GM19099 (cell line): ENCODE measurements at regions not wholly inside any gene's neighbourhood (a gene's known extent, or its start where the extent isn't known, plus 50 kb on each side); places are given as distances from the start of the nearest gene placed in this dataset.
A peak's percentile ranks its signal among the peaks of the same experiment; 100 is the strongest.

Source experiments
- POLR2A ChIP-seq: IDR thresholded peaks from 3 replicates; pipeline ENCODE4 v1.6.1; 2011; ENCODE audit warnings: low read depth; ENCODE audit not compliant: insufficient read length; ENCODE audit errors: extremely low read depth

- no peak for TF ChIP-seq POLR2A
Observed at GRCh38 chr12:92554158-92555073, 148.4 kb upstream of the PLEKHG7 start.

- TF ChIP-seq POLR2A, result peak; percentile 19
Observed at GRCh38 chr12:92553389-92553788, 149.4 kb upstream of the PLEKHG7 start.

- peak; percentile 8 for TF ChIP-seq POLR2A
Observed at GRCh38 chr12:92552412-92553108, 150.2 kb upstream of the PLEKHG7 start.

- peak; percentile 43 for TF ChIP-seq POLR2A
Observed at GRCh38 chr12:92551853-92552397, 150.9 kb upstream of the PLEKHG7 start.

GRCh38 chr12:92551210-92551609 is 151.6 kb upstream of the PLEKHG7 start:
- no peak for TF ChIP-seq POLR2A

GRCh38 chr12:92550661-92551060 is 152.1 kb upstream of the PLEKHG7 start:
- no peak for TF ChIP-seq POLR2A

- no peak for TF ChIP-seq POLR2A
Observed at GRCh38 chr12:92550254-92550653, 152.5 kb upstream of the PLEKHG7 start.

- no peak for TF ChIP-seq POLR2A
Observed at GRCh38 chr12:92549516-92549915, 153.3 kb upstream of the PLEKHG7 start.

GRCh38 chr12:92547906-92548305 is 154.9 kb upstream of the PLEKHG7 start:
- TF ChIP-seq POLR2A, result no peak

- no peak for TF ChIP-seq POLR2A
Observed at GRCh38 chr12:92547420-92547819, 155.4 kb upstream of the PLEKHG7 start.

GRCh38 chr12:92546635-92547348 is 156.0 kb upstream of the PLEKHG7 start:
- peak; percentile 27 for TF ChIP-seq POLR2A

GRCh38 chr12:92546259-92546634 is 156.5 kb upstream of the PLEKHG7 start:
- TF ChIP-seq POLR2A, result no peak

- TF ChIP-seq POLR2A, result peak; percentile 38
Observed at GRCh38 chr12:92544322-92544721, 158.5 kb upstream of the PLEKHG7 start.

GRCh38 chr12:92543840-92544239 is 158.9 kb upstream of the PLEKHG7 start:
- TF ChIP-seq POLR2A, result peak; percentile 13

GRCh38 chr12:92543359-92543758 is 159.4 kb upstream of the PLEKHG7 start:
- no peak for TF ChIP-seq POLR2A
